Natural killer cell (primary cell): ENCODE measurements at regions not wholly inside any gene's neighbourhood (a gene's known extent, or its start where the extent isn't known, plus 50 kb on each side); places are given as distances from the start of the nearest gene placed in this dataset.

Experiments used
- ATAC-seq, 3 donors: fragments of 150-1000 bp in 2 of 3; fragments of 200-7000 bp in 1 of 3; cut with Tn5 transposase; 1 replicate in 1 of 3; 2 replicates in 2 of 3; pipeline ENCODE4 v1.10.0; 2021; ENCODE audit warnings: mild to moderate bottlenecking in 2 of 3, moderate library complexity in 2 of 3
- DNase-seq, 2 donors: peaks; one replicate each; pipeline versions ENCODE4 v3.0.0 to v3.0.0-alpha.2; 2013 to 2021; ENCODE audit warnings: mixed read lengths in 1 of 2
- H3K27ac ChIP-seq: one replicate; pipeline ENCODE4 v1.5.1; 2013; ENCODE audit warnings: mild to moderate bottlenecking, low read length
- H3K27me3 ChIP-seq: one replicate; pipeline ENCODE4 v1.6.1; 2013; ENCODE audit warnings: low read length; ENCODE audit not compliant: control insufficient read depth, insufficient read depth
- H3K36me3 ChIP-seq: one replicate; pipeline ENCODE4 v1.6.1; 2013; ENCODE audit warnings: low read length; ENCODE audit not compliant: control insufficient read depth, insufficient read depth
- H3K4me1 ChIP-seq: one replicate; pipeline ENCODE4 v1.6.1; 2013; ENCODE audit warnings: low read length; ENCODE audit not compliant: control insufficient read depth, insufficient read depth
- H3K4me3 ChIP-seq: one replicate; pipeline ENCODE4 v1.5.1; 2013; ENCODE audit warnings: low read length
- H3K9me3 ChIP-seq: one replicate; pipeline ENCODE4 v1.6.1; 2013; ENCODE audit warnings: low read length; ENCODE audit not compliant: control insufficient read depth, insufficient read depth
- H3K27ac Mint-ChIP-seq, 2 donors: one replicate each; pipeline ENCODE4 v1.8.0; 2022; ENCODE audit warnings: mild to moderate bottlenecking in 2 of 2, mixed read lengths in 2 of 2, moderate library complexity in 1 of 2
- H3K27me3 Mint-ChIP-seq, 2 donors: one replicate each; pipeline ENCODE4 v1.8.0; 2022; ENCODE audit warnings: low read depth in 2 of 2, mixed read lengths in 2 of 2
- H3K36me3 Mint-ChIP-seq: one replicate; pipeline ENCODE4 v1.8.0; 2022; ENCODE audit warnings: mixed read lengths
- H3K4me1 Mint-ChIP-seq, 2 donors: one replicate each; pipeline ENCODE4 v1.8.0; 2022; ENCODE audit warnings: mixed read lengths in 2 of 2
- H3K4me3 Mint-ChIP-seq: one replicate; pipeline ENCODE4 v1.8.0; 2022; ENCODE audit warnings: mild to moderate bottlenecking, moderate library complexity, mixed read lengths
- H3K9me3 Mint-ChIP-seq, 2 donors: one replicate each; pipeline ENCODE4 v1.8.0; 2022; ENCODE audit warnings: mixed read lengths in 2 of 2
- WGBS: methylation state at CpG from one replicate; pipeline ENCODE4 v1.1.7; 2013; ENCODE audit warnings: missing lambda C conversion rate; ENCODE audit not compliant: insufficient coverage; 5-methylcytosine and 5-hydroxymethylcytosine counted together
- intact Hi-C: fragments of 100-400 bp; cut with micrococcal nuclease; formaldehyde crosslinking; loops from one replicate; pipeline ENCODE4 v1.14.2; 2022
- TF ChIP-seq, protein P1 (sequence below): fragments of 200-600 bp; IDR thresholded peaks from one replicate; pipeline ENCODE4 v1.8.0; 2022; ENCODE audit warnings: antibody characterized with exemption

DNA sequence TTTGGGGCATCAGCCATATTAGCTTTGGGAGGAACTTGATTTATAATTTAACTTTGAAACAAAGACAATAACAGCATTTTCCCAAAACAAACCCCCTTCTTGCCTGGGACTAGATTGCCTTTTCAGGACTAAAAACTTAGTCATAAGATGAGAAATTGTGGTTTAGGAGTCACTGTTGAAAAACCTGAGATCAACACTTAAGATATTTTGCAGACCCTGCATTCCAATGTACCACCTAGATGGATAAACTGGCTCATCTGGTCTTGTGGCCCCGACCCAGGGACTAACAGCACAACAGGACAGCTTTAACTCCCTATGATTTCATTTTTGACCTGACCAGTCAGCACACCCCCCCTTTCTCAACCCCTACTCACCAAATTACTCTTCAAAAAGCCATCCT, 1165.4 kb downstream of the XPNPEP1 start:
- no peaks in the 10 kb centered on the region for H3K27me3 Mint-ChIP-seq
- H3K4me3 ChIP-seq = no peak overlapping the region
- H3K36me3 ChIP-seq = no peaks in the 10 kb centered on the region
- no peak overlapping the region for H3K27ac Mint-ChIP-seq
- H3K9me3 ChIP-seq = no peaks in the 10 kb centered on the region
- 63% methylated on average over 1 of the region's 1 CpG for WGBS
- no peak overlapping the region for H3K4me3 Mint-ChIP-seq
- no peak for ATAC-seq
- intact Hi-C loops = no loop called here
- TF ChIP-seq, protein P1, sequence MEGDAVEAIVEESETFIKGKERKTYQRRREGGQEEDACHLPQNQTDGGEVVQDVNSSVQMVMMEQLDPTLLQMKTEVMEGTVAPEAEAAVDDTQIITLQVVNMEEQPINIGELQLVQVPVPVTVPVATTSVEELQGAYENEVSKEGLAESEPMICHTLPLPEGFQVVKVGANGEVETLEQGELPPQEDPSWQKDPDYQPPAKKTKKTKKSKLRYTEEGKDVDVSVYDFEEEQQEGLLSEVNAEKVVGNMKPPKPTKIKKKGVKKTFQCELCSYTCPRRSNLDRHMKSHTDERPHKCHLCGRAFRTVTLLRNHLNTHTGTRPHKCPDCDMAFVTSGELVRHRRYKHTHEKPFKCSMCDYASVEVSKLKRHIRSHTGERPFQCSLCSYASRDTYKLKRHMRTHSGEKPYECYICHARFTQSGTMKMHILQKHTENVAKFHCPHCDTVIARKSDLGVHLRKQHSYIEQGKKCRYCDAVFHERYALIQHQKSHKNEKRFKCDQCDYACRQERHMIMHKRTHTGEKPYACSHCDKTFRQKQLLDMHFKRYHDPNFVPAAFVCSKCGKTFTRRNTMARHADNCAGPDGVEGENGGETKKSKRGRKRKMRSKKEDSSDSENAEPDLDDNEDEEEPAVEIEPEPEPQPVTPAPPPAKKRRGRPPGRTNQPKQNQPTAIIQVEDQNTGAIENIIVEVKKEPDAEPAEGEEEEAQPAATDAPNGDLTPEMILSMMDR = no peak
- H3K4me1 ChIP-seq = no peaks in the 10 kb centered on the region
- H3K27me3 ChIP-seq = no peaks in the 10 kb centered on the region
- no peaks in the 10 kb centered on the region for H3K36me3 Mint-ChIP-seq
- H3K9me3 Mint-ChIP-seq = peaks cover 4 to 7% of the 10 kb centered on the region in 2 donors
- no peak for DNase-seq
- H3K27ac ChIP-seq = no peak overlapping the region
- H3K4me1 Mint-ChIP-seq = no peaks in the 10 kb centered on the region

DNA sequence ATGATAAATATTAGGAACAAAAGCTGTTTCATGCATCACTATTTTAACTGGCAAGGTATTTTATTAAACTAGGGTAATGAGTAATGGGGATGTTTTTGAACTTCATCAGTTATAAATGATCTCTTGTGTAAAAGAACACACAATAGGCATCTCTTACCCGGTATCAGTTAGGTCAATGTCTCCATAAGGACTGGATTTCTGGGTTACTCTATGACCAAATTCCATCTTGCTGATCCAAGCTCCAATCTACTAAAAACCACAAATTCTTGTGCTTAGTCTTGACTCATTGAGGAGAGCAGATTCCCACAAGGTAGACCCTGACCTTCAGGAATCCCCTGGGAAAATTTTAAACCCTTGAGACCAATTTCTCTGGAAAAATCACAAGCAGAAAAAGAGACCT, 1167.7 kb downstream of the XPNPEP1 start:
- Histone ChIP-seq H3K9me3 (no peaks in the 10 kb centered on the region), H3K27ac (no peak overlapping the region), H3K36me3 (no peaks in the 10 kb centered on the region), H3K27me3 (no peaks in the 10 kb centered on the region), H3K4me3 (no peak overlapping the region), H3K4me1 (no peaks in the 10 kb centered on the region)
- Mint-ChIP-seq H3K27me3 (no peaks in the 10 kb centered on the region), H3K4me3 (no peak overlapping the region), H3K27ac (no peak overlapping the region), H3K4me1 (no peaks in the 10 kb centered on the region), H3K9me3 (peaks cover 4 to 7% of the 10 kb centered on the region in 2 donors), H3K36me3 (no peaks in the 10 kb centered on the region)
- intact Hi-C loops = no loop called here
- ATAC-seq = no peak
- TF ChIP-seq, protein P1 = no peak
- WGBS = 100% methylated on average over 1 of the region's 1 CpG
- DNase-seq = no peak

DNA sequence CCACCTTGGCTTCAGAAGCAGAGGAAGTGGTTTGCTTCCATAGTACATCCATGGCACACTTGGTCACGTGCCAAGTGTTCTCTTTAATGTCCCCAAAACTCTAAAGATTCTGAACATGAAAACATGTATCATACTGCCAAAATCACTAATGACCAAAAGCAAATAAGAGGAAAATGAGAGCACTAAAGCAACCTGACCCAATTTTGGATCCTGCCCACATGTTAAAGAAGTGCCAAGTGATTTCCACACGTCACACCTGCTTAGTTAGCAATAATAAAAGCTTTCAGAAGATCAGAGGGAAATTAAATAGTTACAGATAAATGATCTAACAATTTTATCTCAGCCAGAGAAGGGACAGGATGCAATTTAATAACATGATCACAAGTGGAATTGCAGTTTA, 1170.0 kb downstream of the XPNPEP1 start:
- H3K4me1 ChIP-seq = no peaks in the 10 kb centered on the region
- no peaks in the 10 kb centered on the region for H3K36me3 Mint-ChIP-seq
- H3K4me3 Mint-ChIP-seq = no peak overlapping the region
- DNase-seq = no peak
- H3K27me3 Mint-ChIP-seq = no peaks in the 10 kb centered on the region
- ATAC-seq = no peak
- no peak overlapping the region for H3K4me3 ChIP-seq
- no peaks in the 10 kb centered on the region for H3K4me1 Mint-ChIP-seq
- no peaks in the 10 kb centered on the region for H3K9me3 ChIP-seq
- no peak overlapping the region for H3K27ac ChIP-seq
- peaks cover 1 to 7% of the 10 kb centered on the region in 2 donors for H3K9me3 Mint-ChIP-seq
- intact Hi-C loops = no loop called here
- TF ChIP-seq, protein P1 = no peak
- H3K27ac Mint-ChIP-seq = no peak overlapping the region
- H3K36me3 ChIP-seq = no peaks in the 10 kb centered on the region
- WGBS = 51% methylated on average over 2 of the region's 2 CpGs
- H3K27me3 ChIP-seq = no peaks in the 10 kb centered on the region

DNA sequence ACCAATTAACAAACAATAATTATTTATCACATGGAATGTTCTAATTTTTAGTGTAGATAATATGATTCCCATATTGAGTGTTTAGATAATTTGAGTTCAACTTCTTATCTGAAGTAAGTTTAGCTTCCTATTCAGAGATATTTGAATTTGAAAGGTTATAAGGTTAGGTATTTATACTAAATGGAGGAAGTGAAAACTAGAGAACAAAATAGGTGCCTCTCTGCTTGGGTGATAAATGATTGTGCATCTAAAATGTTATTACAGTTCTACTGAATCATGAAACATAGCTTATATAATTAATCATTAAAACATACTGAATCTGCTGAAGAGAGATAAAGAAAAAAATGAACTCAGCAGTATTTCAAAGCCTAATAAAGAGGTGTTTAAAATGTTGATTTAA, 1174.3 kb downstream of the XPNPEP1 start:
- Histone ChIP-seq H3K4me1 (no peaks in the 10 kb centered on the region), H3K9me3 (no peaks in the 10 kb centered on the region), H3K27me3 (no peaks in the 10 kb centered on the region), H3K27ac (no peak overlapping the region), H3K4me3 (no peak overlapping the region), H3K36me3 (no peaks in the 10 kb centered on the region)
- TF ChIP-seq, protein P1 = no peak
- Mint-ChIP-seq H3K36me3 (no peaks in the 10 kb centered on the region), H3K27me3 (no peaks in the 10 kb centered on the region), H3K4me1 (no peaks in the 10 kb centered on the region), H3K9me3 (peaks cover 5 to 9% of the 10 kb centered on the region in 2 donors), H3K4me3 (no peak overlapping the region), H3K27ac (no peak overlapping the region)
- no peak for DNase-seq
- no peak for ATAC-seq
- intact Hi-C loops = no loop called here
